NCI-H526 (cell line): ENCODE measurements at regions not wholly inside any gene's neighbourhood (a gene's known extent, or its start where the extent isn't known, plus 50 kb on each side); places are given as distances from the start of the nearest gene placed in this dataset.

ENCODE experiments used
- DNase-seq, 2 experiments: peaks; one replicate each; lab custom pipeline; 2025; lab: John Stamatoyannopoulos, UW

DNA sequence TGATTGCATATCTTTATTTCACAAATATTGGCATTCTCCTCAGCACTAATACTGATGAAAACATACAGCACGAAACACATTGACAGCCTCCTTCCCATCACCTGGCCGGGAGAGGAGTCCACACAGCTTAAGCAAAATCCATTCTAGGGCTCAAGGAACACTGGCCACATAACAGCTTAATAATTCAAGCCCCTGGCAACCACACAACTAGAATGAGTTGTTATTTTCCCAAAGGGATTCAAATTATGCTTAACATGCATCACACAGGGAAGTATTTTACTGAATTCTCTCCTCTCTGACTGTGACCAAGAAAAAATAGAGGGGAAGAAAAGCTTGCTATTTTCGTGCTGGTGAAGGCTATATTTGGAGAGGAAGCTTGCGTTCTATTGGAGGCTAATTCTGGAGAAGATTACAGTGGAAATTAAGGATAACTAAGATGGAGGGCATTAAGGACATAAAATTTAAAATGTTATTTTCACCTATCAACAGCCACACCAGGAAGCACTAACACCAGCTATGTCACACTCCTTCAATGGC lies 198.5 kb downstream of the ADGRG6 start:
- DNase-seq, result no peak

DNA sequence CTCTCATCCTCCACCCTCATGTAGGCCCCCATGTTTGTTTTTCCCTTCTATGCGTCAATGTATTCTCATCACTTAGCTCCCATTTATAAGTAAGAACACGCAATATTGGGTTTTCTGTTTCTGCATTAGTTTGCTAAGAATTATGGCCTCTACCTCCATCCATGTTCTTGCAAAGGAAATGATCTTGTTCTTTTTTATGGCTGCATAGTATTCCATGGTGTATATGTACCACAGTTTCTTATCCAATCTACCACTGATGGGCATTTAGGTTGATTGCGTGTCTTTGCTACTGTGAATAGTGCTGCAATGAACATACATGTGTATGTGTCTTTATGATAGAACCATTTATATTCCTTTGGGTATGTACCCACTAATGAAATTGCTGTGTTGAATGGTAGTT lies 200.0 kb downstream of the ADGRG6 start:
- no peak for DNase-seq

- no peak for DNase-seq
Measured at GRCh38 chr6:142507065-142507464, 205.3 kb downstream of the ADGRG6 start.

DNA sequence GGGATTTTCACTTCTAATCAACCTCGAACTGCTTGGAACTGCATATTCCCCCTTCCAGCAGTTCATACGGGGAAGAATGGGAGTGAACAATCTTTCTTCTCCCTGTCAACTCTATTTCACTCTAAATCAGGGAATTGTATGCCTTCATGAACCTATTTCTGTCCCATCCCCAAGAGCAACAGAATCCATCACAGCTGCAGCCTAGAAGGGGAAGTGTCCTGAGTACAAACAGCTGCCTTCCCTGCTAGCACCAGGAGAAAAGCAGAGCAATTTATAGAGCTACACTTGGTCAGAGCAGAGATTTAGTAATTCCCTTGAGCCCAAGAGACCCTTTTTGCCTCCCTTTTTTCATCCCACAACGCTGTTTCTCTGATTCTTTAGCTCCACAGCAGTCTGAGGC lies 208.4 kb downstream of the ADGRG6 start:
- no peak for DNase-seq

- DNase-seq, result peak; percentile 8 to 10
Measured at GRCh38 chr6:142518126-142518525, 216.3 kb downstream of the ADGRG6 start.

- no peak for DNase-seq
Measured at GRCh38 chr6:142518761-142519160, 217.0 kb downstream of the ADGRG6 start.

DNA sequence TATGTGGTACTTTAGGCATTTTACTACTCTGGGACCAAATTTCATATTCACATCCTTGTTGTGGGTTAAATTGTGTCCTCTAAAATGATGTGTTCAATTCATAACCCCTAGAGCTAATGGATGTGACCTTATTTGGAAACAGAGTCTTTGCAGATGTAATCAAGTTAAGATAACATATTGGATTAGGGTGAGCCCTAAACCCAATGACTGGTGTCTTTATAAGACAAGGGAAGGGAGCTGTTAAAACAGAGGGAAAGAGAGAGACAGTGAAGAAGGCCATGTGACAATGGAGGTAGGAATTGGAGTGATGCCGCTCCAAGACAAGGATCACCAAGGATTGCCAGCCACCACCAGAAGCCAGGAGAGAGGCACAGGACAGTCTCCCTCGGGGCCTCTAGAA lies 220.0 kb downstream of the ADGRG6 start:
- DNase-seq, result no peak

DNA sequence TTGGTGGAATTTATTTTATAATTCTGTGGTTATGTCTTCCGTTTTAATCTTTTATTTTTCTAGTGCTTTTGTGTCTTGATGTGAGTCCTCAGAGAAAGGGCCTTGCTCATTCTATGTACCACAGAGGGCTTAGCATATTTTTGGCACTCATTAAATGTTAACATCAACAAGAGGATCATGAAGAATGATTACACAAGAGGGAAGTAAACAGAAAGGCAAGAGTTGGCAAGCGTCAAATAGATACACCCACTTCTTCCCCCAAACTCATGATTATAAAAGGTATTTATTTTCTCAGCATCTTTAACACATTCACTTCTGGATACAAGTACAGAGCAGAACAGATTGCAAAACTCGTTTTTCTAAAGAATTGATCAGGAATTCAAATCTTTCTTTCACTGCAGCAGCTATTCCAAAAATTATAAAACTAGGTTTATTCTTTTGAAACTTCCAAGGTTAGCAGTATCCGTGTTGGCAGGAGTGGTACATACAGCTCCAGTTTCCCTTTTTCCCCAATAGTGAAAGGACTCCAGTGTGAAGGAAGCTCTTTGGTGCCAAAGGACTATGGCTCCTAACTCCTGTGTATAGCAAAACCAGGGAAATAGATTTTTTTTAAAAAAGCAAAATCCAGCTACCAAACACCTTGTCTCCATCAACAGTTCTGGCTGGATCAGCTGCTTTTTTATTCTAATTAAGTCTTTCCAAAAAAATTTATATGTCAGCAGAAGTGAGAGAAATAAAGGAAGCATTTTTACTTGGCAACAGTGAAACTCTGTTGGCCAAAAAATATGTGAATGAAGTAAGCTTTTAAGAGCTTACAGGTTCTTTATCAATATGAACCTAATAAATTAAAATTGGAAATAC lies 221.9 kb downstream of the ADGRG6 start:
- DNase-seq, result no peak

GRCh38 chr6:142530566-142530965 lies 228.8 kb downstream of the ADGRG6 start:
- DNase-seq, result no peak

DNA sequence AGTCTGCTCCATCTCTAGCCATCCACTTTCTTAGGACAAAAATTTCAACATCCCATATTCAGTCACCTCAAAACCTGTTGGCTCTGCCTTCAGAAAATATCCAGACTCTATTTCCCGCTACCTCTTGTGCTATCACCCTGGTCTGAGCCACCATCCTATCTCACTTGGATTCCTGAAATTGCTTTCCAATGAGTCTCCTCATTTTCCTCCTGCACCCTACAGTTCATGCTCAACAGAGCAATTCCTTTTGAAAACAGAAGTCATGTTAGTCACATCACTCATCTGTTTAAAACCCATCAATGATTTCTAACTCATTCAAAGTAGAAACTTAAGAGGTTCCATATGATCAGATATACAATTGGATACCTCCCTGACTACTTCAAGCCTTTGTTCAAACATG lies 229.9 kb downstream of the ADGRG6 start:
- no peak for DNase-seq

DNA sequence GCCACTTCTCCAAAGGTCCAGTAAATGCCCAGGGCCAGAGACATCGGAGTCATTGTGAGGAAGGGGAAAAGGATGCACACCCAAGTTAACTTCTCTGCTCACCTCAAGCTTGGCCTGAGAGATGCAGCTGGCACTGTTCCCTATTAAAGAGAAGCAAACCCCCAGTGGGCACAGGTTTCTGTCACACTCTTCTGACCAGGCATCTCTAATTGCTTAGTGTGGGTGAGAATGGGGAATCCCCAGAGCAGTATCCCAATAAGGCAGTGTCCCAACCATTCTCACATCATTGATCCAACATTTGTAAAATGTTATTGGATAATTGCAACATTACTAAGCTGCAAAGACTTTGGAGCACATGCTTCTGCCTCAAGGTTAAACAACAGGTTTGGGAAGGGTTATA lies 232.3 kb downstream of the ADGRG6 start:
- DNase-seq, result no peak

- no peak for DNase-seq
Measured at GRCh38 chr6:142534484-142534883, 232.7 kb downstream of the ADGRG6 start.

GRCh38 chr6:142537612-142538478 lies 236.0 kb downstream of the ADGRG6 start:
- DNase-seq, result peak in 1 of 2 experiments; percentile 54

DNA sequence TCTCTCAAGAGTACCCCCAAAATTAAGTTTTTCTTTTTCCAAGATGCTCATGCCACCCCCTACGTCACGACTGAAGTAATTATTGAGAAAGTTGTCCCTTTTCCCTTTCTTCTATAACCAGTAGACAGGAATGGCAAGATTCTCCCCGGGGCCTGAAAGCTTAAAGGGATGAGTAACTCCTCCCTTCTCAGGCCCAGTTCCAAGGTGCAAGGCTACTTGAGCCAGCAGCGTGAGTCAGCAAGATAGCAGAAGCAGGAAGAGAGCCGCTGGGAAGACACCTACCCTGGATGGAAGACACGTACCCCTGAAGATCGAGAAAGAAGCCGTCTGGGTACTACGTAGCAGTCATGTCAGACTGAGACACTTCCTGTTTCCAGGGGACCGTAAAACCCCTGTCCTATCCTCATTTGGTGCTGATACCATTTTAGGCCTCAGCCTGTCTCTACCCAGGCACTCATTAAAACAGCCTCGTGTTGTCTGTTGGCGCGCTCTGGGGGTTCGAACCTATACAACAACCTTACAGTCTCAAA lies 241.0 kb downstream of the ADGRG6 start:
- no peak for DNase-seq

- DNase-seq, result no peak
Measured at GRCh38 chr6:142543606-142544005, 241.8 kb downstream of the ADGRG6 start.

- DNase-seq, result no peak
Measured at GRCh38 chr6:142544199-142544838, 242.5 kb downstream of the ADGRG6 start.

- peak in 1 of 2 experiments; percentile 5 for DNase-seq
Measured at GRCh38 chr6:142545147-142545546, 243.3 kb downstream of the ADGRG6 start.

DNA sequence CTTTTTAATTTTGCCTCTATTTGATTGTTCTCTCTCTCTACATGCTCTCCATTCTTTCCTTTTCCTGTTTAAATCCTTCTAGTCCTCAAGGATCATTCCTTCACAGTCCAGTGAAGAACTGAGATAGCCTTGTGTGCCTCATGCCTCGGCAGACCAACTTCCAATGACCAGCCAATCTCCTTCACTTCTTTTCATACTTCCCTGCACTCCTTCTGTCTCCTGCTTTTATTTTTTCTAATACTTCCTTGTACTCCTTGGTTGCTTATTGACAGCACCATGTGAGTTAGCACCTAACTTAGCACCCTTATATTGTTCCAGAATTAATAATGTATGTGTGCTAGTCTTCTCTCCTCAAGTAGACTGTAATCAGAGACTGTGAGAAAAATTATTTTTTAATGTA lies 246.8 kb downstream of the ADGRG6 start:
- DNase-seq, result no peak

DNA sequence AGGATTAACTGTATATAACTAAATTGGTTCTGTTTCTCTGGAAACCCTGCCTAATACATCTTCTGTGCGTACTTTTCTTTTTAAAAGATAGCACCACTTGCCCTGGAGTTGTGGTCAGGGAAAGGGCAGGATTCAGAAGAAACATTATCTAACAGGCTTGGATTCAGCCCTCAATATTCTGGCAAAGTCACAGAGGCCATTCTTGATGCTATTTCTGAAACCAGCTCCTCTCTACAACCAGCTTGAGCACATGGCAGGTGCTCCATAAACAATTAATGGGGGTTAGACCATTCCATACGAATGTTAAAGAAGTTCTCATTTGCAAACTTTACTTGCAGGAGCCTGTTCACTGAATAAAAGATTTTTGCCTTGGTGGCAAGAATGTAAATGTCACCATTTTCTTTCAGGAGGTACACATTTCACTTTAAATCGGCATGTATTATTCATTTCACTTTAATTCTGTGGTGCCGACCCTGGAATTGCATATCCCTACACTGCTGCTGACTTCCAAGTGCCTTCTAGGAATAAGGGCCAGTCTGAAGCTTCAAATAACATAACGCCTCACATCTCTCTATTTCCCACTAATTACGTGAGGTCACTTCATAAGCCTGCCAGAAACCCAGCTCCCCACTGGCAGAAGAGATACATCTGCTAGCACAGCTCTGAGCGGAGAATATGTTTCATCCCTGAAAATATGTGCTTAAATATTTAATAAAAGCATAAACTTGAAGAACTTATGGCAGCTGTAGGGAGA lies 248.7 kb downstream of the ADGRG6 start:
- no peak for DNase-seq

- no peak for DNase-seq
Measured at GRCh38 chr6:142551274-142551811, 249.5 kb downstream of the ADGRG6 start.

- no peak for DNase-seq
Measured at GRCh38 chr6:142558786-142559185, 257.0 kb downstream of the ADGRG6 start.
